Stimulated activated CD4-positive, alpha-beta T cell treated with anti-CD3 and anti-CD28 coated beads, Interleukin-1b, Interleukin-23, amount 100 ng/mL, for 4 hours (primary cell): ENCODE measurements at regions not wholly inside any gene's neighbourhood (a gene's known extent, or its start where the extent isn't known, plus 50 kb on each side); places are given as distances from the start of the nearest gene placed in this dataset.
"Not testable (repeated sequence)": the region's sequence is repeated elsewhere in the genome, so short reads cannot be mapped to it uniquely, and the experiment has no call there.

Source experiments
- DNase-seq, 2 donors: peaks; one replicate each; pipeline ENCODE4 v3.0.0-alpha.2; 2020; ENCODE audit warnings: low read depth in 2 of 2

GRCh38 chr2:175353275-175353674, 171.8 kb upstream of the ATP5MC3 start:
- DNase-seq = no peak

- DNase-seq = no peak
These were observed 170.0 kb upstream of the ATP5MC3 start for GRCh38 chr2:175351512-175351911.

- DNase-seq = no peak
These were observed 168.6 kb upstream of the ATP5MC3 start for GRCh38 chr2:175350105-175350504.

GRCh38 chr2:175342085-175342484, 160.6 kb upstream of the ATP5MC3 start:
- DNase-seq = no peak

- DNase-seq = no peak
These were observed 148.7 kb upstream of the ATP5MC3 start for GRCh38 chr2:175330195-175330594.

GRCh38 chr2:175326801-175327200, 145.3 kb upstream of the ATP5MC3 start:
- DNase-seq = no peak

GRCh38 chr2:175326164-175326563, 144.7 kb upstream of the ATP5MC3 start:
- DNase-seq = not testable (repeated sequence)

- no peak for DNase-seq
These were observed 141.7 kb upstream of the ATP5MC3 start for GRCh38 chr2:175323162-175323561.

- DNase-seq = no peak
These were observed 137.0 kb upstream of the ATP5MC3 start for GRCh38 chr2:175318542-175318941.

GRCh38 chr2:175317751-175318150, 136.2 kb upstream of the ATP5MC3 start:
- no peak for DNase-seq

- DNase-seq = no peak
These were observed 130.6 kb upstream of the ATP5MC3 start for GRCh38 chr2:175312137-175312536.

- DNase-seq = no peak
These were observed 129.4 kb upstream of the ATP5MC3 start for GRCh38 chr2:175310813-175311504.

GRCh38 chr2:175309799-175310198, 128.3 kb upstream of the ATP5MC3 start:
- DNase-seq = no peak

GRCh38 chr2:175308005-175308404, 126.5 kb upstream of the ATP5MC3 start:
- DNase-seq = no peak

- no peak for DNase-seq
These were observed 123.0 kb upstream of the ATP5MC3 start for GRCh38 chr2:175304541-175304940.

GRCh38 chr2:175293776-175294175, 112.3 kb upstream of the ATP5MC3 start:
- DNase-seq = no peak

- no peak for DNase-seq
These were observed 111.7 kb upstream of the ATP5MC3 start for GRCh38 chr2:175293195-175293594.

- DNase-seq = no peak
These were observed 101.4 kb upstream of the ATP5MC3 start for GRCh38 chr2:175282886-175283285.

GRCh38 chr2:175282300-175282699, 100.8 kb upstream of the ATP5MC3 start:
- no peak for DNase-seq

- no peak for DNase-seq
These were observed 96.3 kb upstream of the ATP5MC3 start for GRCh38 chr2:175277772-175278171.

GRCh38 chr2:175275539-175275938, 94.0 kb upstream of the ATP5MC3 start:
- DNase-seq = no peak

GRCh38 chr2:175259164-175259563, 77.7 kb upstream of the ATP5MC3 start:
- DNase-seq = no peak

GRCh38 chr2:175256806-175257585, 75.5 kb upstream of the ATP5MC3 start:
- no peak for DNase-seq
